HUDEP-2 (cell line): ENCODE measurements at regions not wholly inside any gene's neighbourhood (a gene's known extent, or its start where the extent isn't known, plus 50 kb on each side); places are given as distances from the start of the nearest gene placed in this dataset.

Experiments used
- DNase-seq, 76 experiments: peaks; one replicate each; lab custom pipeline; 2025; ENCODE audit not compliant: unreplicated experiment in 76 of 76; lab: John Stamatoyannopoulos, UW

DNA sequence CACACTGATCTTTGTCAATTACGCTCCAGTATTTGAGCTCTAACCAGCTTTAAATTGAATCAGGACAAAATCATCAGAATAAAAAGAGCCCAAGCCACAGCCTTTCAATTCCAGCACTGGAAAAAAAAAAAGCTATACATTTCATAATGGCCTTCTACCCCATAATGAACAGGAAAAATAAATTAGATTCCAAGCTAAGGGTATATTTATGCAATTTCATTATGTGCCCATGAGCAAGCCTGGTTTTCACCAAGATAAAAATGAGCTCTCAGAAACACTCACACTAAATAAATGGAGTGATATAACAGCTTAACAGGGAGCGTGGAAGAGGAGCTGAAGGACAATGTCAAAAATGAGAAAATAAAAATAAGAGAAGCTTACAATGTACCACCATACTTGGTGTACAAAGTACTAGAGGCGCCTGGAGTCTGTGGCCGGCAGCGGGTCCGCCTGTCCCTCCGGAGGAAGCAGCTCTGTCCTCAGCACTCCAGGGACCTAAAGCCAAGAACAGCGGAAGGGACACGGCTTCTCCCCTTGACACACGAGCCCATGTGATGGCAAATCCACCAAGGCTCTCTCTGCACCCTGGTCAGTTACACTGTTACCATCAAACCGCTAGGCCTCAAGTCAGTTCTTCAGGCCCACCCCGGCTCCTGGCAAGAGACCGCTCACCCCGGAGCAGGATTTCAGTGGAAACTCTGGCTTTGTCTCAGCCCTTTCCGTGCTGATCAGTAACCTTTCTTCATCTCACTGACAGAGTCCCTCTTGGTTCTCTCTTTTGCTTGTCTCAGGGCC is 69.6 kb downstream of the RBFOX3 start:
- no peak for DNase-seq

DNA sequence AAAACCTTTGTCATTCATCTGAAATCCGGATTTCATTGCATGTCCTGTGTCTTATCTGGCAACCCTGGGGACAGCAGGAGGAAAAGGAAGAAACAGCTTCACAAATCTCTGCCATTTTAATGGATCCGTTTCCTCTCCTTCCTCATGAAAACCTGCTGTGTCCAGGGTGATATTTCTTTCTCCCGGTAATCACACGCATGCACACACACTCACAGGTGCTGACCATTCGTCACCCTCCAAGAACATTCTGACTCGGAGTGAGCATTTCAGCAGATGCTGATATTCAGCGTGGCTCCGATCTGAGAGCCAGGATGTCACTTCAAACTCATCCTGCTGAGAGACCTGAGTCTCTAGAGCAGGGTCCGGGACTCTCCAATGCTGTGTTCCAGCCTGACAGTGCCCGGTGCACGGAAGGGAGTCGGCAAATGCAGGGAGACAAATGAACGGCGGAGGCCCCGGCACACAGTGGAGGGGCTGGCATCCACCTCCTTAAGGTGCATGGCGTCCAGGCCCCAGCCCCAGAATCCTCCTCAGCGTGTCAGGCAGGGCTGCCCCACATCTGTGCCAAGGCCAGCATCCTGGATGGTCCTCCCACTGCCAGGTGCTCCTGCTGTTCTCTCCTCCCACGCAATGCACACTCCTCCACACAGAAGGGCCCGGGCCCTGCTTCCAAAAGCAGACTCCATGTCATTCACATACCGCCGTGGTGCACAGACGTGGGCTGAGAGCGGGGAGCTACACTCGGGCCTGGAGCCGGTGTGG is 70.7 kb downstream of the RBFOX3 start:
- DNase-seq, result no peak

DNA sequence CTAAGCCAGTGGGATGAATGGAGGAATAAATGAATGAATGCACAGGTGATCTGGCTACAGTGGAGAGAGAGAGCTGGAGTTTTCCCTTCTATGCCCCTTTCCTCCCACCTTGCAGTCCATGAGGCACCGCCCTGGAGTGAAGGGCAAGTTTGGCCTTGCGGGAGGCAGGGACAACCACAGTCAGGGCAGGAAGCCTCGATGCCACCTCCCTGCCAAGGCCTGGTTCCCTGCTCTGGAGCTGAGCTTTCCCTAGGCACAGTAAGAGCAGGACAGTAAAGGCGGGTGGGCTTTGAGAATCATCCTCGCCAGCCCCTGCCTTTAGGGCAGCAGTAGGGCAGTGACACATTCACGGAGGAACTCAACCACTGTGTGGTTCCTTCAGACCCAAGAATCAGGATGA is 72.6 kb downstream of the RBFOX3 start:
- no peak for DNase-seq

DNA sequence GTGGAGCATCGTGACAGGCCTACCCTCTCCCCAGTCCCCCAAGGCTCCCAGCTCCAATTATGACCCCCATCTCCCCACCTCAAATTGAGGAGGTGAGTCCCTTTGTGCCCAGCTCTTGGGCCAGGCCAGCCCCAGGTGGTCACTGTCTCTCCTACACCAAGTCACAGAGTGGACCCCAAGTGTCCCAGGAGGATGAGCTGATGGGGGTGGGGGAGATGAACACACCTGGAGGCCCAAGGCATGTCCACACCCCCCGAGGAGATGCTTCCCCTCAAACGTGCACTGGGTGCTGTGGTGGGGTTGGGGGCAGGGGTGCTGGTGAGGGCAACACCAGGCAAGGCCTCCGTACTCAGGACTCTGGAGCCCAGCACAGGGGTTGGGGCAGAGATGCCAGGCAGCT is 73.2 kb downstream of the RBFOX3 start:
- no peak for DNase-seq

DNA sequence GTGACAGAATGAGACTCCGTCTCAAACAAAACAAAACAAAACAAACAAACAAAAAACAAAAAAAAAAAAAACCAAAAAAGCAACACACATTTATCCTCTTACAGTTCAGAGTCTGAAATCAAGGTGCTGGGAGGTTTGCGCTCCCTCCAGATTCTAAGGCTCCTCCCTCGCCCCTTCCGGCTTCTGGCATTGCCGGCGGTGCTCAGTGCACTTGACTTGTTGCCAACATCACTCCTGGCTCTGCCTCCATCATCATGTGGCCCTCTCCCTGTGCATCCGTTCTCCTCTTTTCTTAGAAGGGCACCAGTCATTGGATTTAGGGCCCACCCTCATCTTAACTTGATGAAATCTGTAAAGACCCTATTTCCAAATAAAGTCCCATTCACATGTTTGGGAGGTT is 73.8 kb downstream of the RBFOX3 start:
- DNase-seq, result no peak

DNA sequence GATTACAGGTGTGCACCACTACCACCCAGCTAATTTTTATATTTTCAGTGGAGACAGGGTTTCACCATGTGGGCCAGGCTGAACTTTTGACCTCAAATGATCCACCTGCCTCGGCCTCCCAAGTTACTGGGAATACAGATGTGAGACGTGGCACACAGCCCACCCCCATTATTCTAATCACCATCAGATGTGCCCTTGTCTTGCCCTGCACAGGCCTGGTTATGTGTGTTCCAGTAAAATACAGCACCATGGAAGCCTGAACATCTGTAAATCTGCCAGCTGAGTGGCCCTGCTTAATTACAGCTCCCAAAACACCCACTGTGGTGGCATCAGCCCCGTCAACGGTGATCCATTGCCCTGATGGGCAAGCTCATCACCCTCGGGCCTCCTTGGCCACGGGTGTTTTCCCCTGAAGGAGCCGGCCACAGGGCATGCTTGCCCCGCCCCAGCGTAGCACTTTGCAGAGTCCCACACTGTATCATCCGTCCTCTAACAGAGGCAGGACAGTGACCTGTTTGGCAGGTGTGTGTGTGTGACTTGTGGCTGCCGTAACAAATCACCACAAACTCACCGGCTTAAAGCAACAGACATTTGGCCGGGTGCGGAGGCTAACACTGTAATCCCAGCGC is 74.5 kb downstream of the RBFOX3 start:
- no peak for DNase-seq

DNA sequence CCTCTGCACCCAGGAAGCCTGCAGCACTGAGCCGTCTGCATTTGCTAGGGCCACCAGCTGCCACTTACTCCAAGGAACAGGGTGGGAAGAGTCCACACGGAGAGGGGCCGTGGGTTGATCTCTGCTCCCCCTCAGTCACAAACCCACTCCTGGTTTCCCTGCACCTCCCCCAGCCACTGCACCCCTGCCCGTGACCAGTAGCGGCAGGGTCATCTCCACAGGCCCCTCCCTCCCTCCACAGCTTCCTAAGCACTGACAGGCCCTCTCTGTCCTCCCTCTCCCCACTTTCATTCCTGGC is 75.2 kb downstream of the RBFOX3 start:
- no peak for DNase-seq

DNA sequence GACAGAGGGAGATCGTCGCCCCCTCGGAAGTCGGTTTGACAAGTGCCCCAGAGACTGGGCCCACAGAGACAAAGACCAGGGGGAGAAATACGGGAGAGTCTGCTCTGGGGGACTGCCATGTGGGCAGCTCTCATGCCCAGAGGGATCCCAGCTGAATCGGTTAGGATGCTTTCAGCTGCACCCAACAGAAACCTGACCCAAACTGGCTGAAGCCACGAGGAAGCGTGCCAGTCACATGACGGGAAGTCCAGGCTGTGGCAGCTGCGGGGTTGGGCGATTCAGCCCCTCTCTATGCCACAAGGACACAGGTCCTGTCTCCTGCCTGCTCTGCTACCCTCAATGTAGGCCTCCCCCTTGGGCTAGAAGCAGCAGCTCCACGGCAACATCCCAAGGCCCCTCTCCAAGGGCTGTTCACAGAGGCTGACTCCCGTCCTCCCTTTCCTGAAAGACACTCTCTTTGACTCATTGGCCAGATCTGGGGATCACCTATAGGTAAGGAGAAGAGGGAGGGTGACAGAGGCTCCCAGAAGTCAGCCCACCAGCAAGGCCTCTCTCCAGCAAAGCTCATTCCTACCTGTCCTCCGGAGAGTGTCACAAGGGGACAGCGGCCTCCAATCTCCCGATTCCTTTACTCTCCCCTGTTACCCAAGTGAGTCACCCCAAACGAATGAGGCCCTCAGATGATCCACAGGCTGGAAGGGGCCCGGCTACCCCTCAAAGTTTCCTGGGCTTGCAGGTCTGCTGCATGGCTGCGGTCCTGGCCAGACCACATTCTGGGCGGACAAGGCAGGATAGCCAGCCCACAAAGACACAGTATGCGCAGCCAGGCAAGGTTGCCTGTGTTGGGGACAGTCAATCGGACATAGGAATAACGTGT is 75.8 kb downstream of the RBFOX3 start:
- DNase-seq, result no peak

DNA sequence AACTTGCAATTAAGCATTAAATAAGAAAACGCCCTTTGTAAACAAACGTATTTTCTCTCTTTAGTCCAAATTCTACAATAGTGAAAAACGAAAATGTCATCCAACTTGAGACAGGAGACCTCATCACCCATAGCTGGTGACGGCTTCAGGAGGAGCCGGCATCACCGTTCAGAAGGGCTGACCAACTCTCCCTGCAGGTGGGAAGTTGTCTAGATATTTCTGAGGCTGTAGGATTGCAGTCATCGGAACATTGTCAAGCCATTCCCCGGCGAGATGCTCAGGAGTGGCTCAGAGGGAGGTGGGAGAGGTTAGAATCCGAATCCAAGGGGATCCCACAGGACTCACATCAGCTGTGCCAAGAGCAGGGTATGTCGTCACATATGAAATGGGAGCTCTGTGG is 76.7 kb downstream of the RBFOX3 start:
- DNase-seq, result no peak

DNA sequence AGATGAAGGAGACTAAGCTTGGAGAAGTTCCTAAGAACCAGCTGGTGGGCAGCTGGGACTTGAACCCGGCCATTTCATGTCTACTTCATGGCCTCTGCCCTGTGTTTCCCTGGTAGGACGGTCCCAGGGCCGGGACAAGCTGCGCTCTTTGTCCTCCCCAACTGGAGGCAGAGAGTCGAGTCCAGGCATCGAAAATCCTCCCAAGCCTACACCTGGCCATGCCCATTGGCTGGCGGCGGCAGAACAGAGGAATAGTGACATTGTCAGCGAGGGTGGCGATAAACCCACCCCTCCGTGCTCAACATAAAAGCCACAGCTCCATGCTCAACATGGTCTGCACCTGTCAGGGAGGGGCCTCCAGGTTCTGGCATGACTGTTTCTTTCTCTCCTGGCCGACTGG is 77.7 kb downstream of the RBFOX3 start:
- no peak for DNase-seq

DNA sequence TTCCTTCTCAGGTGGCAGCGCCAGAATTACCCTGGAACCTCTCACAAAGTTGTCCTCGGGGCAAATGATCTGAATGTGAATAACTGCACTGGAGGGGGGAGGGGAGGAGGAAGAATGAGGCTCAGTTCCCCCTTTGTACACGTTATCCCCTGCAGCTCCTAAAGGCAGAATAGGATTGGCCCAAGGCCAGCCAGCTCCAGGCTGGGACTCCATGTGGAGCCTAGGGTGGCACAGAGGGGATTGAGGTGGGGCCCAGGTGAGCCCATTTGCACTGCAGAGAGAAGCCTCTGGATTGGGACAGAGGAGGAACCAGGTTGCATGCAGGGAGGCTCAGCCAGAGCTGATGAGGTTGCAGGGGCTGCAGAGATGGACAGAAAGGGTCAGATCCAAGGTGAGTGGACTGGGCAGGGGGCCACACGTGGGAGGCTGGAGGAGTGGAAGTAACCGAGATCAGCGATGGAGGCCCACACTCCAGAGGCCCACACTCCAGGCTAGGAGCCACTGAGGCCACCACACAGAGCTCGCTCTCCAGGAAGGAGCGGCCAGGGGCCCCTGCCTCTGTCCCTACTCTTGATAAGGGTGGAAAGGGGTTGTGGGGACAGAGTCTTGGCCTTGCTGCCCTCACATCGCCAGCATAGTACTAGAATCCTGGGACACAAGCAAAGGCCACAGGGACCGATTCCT is 78.6 kb downstream of the RBFOX3 start:
- no peak for DNase-seq

DNA sequence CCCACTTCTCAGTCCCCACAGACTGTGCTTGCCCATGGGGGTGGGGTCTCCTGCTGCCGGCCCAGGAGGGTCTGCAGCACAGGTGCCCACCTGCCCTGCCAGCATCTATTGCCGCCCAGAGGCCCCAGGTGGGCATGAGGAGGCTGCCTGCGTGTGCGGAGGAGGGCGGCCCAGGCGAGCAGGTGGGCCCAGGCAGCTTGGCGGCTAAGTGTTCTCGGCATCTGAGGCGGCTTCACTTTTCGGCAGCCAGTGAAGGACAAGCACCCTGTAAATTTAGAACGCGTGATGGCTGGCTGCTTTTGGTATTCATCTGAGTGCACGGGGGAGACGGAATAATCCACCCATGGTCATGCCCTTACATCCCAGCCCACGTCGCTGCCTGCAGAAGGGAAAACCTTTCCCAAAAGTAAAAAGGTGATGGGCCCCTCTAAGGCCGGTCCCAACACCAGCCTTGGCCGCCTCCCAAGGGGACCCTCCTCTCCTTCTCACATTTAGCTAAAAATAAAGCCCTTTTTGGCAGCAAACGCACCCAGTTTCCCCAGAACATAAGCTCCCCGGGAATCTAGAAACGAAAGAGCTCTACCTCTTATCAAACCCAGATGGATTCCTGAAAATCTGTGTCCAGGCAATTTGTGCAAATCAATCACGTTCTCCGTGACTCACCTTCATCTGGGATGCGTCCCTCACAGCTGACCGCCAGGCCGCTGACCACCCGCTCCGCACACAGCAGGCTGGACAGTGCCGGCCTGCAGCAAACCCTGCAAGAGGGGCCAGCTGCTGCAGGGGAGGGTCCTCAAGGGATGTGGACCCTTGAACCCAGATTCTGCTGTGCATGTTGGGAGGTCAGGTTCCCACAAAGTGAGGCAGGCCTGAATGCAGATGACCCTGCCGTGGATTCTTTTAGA is 79.4 kb downstream of the RBFOX3 start:
- no peak for DNase-seq

DNA sequence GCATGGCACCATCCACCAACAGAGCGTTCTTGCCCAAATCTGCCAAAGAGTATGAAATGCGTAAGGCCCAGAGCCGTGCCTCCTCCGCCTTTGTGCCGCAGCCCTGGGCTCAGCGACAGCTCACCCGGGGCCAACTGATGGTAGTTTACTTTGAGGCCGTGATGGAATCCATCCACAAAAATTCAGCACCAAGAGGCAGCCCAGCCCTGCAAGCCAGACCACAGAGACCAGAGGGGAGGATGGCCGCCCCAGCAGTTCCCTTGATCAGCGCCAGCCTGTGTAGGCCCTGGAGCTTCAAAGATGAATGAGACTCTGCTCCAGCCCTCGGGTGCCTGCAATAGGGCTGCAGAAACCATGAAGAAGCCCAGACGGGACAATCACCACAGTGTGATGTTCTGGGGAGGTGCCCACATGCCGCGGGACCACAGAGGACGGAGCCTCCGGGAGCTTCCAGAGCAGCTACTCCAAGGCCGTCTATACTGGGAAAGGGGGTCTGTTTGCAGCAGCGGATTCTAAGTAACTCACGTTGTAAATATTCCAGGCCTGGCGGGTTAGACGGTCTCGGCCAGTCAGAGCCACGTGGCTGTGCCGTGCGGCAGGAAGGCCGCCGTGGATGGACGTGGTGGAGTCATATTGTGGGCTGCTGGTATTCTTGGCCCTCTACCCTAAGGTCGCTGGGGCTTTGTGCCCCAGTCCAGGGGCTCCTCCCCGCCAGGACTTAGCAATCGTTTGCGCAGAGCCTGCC is 80.3 kb downstream of the RBFOX3 start:
- no peak for DNase-seq

DNA sequence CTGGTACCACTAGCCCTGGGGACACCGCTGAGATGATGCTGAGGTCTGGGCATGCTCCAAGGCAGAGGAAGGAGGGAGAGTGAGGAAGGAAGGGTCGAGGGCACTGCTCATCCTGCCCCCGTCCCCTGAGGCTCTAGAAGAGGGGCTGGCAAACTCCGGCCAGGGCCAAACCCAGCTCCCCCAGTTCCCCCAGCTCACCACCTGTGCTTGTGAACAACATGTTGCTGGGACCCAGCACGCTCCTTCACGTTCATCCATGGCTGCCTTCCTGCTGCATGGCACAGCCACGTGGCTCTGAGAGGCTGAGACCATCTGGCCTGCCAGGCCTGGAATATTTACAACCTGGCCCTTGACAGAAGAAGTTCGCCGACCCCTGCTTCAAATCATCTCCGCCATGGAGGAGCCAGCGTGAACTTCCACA is 81.2 kb downstream of the RBFOX3 start:
- DNase-seq, result no peak

DNA sequence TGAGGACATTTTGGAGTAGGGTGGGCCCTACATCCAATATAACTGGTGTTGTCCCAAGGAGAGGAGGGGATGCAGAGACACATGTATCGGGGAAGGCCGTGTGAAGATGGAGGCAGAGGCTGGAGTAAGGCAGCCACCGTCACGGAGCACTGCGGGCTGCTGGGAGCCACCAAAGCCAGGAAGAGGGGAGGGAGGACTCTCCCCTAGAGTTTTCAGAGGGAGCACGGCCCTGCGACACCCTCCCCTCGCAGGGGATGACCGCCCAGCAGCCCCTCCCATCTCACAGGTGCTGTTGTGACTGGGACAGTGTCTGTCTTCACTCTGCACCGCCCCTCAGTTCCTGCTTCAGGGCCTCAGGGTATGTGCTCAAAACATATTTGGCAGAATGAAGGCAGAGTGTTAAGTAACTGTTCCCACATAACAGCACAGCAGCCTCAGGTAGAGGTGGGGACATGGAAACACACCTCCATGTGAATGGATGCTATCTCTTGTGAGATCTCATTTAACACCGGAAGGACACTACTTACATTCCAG is 82.2 kb downstream of the RBFOX3 start:
- DNase-seq, result no peak

DNA sequence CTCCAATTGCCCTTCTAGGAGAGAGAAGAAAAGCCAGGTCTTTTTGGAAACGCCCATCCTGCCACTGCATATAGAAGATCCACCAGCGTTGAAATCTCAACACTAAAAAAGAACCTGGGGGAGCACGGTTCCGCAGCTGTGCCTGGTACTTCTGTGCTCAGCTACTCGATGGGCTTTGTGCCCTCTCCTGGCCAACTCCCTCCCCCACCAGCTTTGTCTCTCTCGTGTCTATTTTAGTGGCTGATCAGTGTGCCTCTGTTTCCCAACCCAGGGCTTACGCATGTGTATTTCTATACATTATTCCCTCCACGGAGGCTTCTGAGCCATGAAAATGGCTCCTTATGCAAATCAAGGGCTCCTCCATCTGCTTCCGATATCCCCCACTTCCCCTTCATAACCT is 83.5 kb downstream of the RBFOX3 start:
- DNase-seq, result no peak

DNA sequence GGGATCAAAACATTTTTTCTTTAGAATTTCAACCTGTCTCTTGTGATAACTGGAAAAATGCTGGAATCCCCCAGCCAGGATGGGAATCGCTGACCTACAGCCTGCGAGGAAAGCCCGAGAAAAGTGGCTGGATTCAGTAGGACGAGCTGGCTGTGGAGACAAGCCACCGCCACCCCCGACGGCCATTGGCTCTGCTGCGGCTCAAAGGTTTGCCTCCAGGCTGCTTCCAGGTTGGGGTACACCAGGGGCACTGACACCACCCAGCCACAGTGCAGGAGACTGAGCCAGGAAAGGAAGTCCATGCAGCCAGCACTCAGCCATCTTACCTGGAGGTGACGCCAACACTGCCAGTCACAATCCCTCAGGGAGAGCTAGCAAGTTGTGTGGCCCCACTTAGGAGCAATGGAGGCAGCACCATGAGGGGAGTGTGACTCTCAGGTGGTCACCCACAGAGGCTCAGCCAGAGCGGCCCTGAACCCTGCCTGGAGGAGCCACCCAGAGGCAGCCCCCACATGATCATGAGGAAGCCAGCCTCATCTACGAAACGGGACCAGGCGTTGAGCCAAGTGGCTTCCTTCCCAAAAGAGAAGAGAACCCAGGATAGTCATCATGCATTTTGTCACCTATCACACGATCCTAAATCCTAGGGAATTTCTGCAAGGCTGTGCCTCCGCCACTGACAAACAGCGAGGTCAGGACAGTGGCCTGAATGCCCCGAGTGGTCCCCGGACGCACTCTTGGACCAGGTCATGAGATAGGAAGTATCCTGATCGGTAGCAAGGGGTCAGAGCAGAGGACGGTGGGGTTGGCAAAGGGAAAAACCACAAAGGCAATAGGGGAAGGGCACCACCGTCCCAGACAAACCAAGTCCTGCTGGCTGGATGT is 84.8 kb downstream of the RBFOX3 start:
- DNase-seq, result no peak
